ENCODE measurements at regions not wholly inside any gene's neighbourhood (a gene's known extent, or its start where the extent isn't known, plus 50 kb on each side); places are given as distances from the start of the nearest gene placed in this dataset.

- H3K4me3 ChIP-seq = no peak overlapping the region
- H3K27ac ChIP-seq (replicated peaks) = no peak overlapping the region
- DNase-seq = no peak
- peaks cover 21% of the 10 kb centered on the region for H3K9me3 ChIP-seq (replicated peaks)
- H3K4me1 ChIP-seq = no peaks in the 10 kb centered on the region
- intact Hi-C loops (cut with micrococcal nuclease) = no loop called here
- no peaks in the 10 kb centered on the region for H3K36me3 ChIP-seq
- H3K27me3 ChIP-seq (ENCODE audit: low read depth) = no peaks in the 10 kb centered on the region
- no peak for TF ChIP-seq CTCF (IDR thresholded peaks at IDR 0.05; ENCODE audit: borderline replicate concordance)
Measured at GRCh38 chr4:166324321-166324720, 451.3 kb downstream of the TLL1 start.

DNA sequence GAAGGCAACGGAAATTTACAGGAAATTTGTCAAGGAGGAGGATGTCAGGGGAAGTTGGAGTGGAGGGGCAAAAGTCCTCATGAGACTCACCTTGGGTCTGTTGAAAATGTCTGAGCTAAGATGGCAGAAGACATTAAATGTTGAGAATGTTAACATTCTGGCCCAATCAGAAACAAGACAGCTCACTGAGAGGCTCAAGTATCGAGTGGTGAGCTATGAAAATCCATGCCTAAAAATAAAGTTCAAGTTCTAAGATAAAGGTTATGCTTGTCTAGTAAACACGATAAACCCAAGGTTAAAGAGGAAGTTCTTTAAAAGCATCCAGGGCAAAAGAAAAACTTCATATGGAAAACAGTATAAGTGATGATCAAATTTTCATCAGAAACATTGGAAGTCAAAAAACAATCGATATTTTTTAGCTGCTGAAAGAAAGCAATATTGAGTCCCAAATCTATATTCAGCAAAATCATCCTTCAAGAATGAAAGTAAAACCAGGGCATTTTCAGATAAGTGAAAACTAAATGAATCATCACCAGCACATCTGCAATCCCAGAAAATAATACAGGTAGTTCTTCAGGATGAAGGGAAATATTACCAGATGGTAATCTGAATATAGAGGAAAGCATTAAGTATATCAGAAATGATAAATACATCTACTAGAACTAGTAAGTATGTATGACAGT is 462.4 kb downstream of the TLL1 start:
- no peak for DNase-seq
- intact Hi-C loops (cut with micrococcal nuclease) = no loop called here
- no peaks in the 10 kb centered on the region for H3K4me1 ChIP-seq
- peaks cover 5% of the 10 kb centered on the region for H3K9me3 ChIP-seq (replicated peaks)
- H3K36me3 ChIP-seq = no peaks in the 10 kb centered on the region
- H3K4me3 ChIP-seq = no peak overlapping the region
- no peaks in the 10 kb centered on the region for H3K27me3 ChIP-seq (ENCODE audit: low read depth)
- H3K27ac ChIP-seq (replicated peaks) = no peak overlapping the region
- TF ChIP-seq CTCF (IDR thresholded peaks at IDR 0.05; ENCODE audit: borderline replicate concordance) = no peak

DNA sequence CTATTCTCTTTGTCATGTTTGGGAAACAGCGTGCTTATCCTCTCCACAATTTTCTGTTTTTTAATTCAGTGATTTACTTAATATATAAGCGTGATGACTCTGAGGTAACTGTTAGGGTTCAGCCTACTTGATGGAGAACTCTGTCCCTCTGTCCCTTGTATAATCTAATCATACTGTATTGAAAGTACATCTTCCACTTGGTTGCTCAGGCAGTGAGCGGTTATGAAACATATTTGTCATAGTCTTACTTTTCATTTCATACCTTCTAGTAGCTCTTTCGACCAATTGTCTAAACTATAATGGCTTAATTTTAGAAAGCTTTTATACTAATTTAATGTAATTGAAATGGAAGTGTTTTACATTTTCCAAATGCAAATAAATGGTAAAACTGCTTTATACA is 469.0 kb downstream of the TLL1 start:
- DNase-seq = no peak
- no peaks in the 10 kb centered on the region for H3K9me3 ChIP-seq (replicated peaks)
- intact Hi-C loops (cut with micrococcal nuclease) = no loop called here
- no peaks in the 10 kb centered on the region for H3K36me3 ChIP-seq
- TF ChIP-seq CTCF (IDR thresholded peaks at IDR 0.05; ENCODE audit: borderline replicate concordance) = no peak
- H3K27ac ChIP-seq (replicated peaks) = no peak overlapping the region
- no peaks in the 10 kb centered on the region for H3K27me3 ChIP-seq (ENCODE audit: low read depth)
- no peak overlapping the region for H3K4me3 ChIP-seq
- H3K4me1 ChIP-seq = no peaks in the 10 kb centered on the region

DNA sequence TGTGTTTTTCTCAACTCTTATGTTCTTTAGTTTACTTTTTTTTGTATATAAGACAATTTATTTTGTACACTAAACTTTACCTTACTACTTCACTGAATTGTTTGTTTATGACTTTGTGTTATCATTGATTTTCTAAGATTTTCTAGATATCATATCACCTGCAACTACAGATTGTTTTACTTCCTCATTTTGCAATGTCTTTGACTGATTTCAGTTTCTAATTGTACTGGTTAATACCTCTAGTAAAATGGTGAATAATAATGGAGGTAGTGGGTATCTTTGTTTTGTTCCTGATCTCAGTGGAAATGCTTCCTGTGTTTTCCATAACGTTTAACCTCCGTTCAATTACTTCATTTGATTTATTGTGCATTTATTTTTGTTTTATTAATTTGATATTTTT is 490.2 kb downstream of the TLL1 start:
- intact Hi-C loops (cut with micrococcal nuclease) = no loop called here
- H3K27ac ChIP-seq (replicated peaks) = no peak overlapping the region
- peaks cover 14% of the 10 kb centered on the region for H3K9me3 ChIP-seq (replicated peaks)
- no peaks in the 10 kb centered on the region for H3K27me3 ChIP-seq (ENCODE audit: low read depth)
- no peaks in the 10 kb centered on the region for H3K36me3 ChIP-seq
- DNase-seq = no peak
- no peak overlapping the region for H3K4me3 ChIP-seq
- no peak for TF ChIP-seq CTCF (IDR thresholded peaks at IDR 0.05; ENCODE audit: borderline replicate concordance)
- no peaks in the 10 kb centered on the region for H3K4me1 ChIP-seq

DNA sequence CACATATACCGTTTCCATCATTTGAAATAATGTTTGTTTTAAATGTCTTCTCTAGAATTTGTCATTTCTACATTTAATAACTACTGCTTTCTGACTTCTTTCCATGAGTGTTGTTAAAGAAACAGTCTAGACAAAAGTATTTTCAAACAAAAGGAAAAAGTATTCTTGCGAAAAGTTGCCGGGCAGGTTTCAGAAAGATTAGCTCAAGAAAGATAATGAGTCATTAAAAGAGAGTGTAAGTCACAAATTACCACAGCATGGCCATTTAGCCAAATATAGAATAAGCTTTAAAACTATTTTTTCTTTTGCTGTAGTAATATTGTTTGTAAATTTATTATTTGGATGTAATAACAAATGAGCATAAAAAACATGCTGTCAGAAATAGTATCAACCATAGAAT is 493.0 kb downstream of the TLL1 start:
- intact Hi-C loops (cut with micrococcal nuclease) = no loop called here
- H3K4me1 ChIP-seq = no peaks in the 10 kb centered on the region
- H3K4me3 ChIP-seq = no peak overlapping the region
- no peak for TF ChIP-seq CTCF (IDR thresholded peaks at IDR 0.05; ENCODE audit: borderline replicate concordance)
- H3K36me3 ChIP-seq = no peaks in the 10 kb centered on the region
- DNase-seq = no peak
- no peaks in the 10 kb centered on the region for H3K27me3 ChIP-seq (ENCODE audit: low read depth)
- H3K27ac ChIP-seq (replicated peaks) = no peak overlapping the region
- peaks cover 32% of the 10 kb centered on the region for H3K9me3 ChIP-seq (replicated peaks)
